ENCODE measurements at regions not wholly inside any gene's neighbourhood (a gene's known extent, or its start where the extent isn't known, plus 50 kb on each side); places are given as distances from the start of the nearest gene placed in this dataset.

DNA sequence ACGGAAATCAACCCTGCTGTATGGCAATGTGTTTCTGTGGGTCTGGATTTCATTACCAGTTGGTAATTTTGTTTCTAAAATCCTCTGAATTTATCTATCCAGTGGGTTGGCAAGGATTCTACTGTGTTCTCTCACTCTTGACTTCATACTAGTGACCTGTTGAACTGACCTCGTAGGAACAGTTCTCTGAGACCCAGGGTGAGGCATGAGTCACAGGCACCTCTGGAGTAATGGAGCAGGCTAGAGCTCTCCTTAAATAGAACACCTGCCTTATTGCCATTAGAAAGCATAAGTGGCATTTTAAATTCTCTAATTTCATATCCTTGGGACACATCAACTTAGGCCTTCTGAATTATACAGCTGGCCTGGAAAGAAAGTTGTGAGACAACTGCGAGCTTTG lies 258.3 kb upstream of the NAV3 start:
- DNase-seq (ENCODE audit: low read depth in 2 of 2) = no peak

DNA sequence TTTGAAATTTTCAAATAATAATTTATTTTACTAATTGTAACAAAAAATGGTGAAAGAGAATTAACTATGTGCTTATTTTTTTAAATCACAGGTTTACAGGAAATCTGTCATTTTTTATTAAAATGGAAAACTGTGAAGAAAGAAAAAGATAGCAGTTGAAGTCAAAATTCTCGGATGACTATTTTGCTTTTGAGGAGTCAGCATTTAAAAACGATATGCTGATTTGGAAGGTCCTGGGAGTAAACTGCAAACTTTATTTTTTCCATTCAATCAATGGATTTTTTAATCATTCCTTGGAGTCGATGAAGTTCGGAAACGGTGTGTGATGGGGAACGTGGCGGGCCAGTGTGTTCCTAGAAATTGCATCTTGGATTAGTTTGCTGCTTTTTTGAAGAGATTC lies 258.9 kb upstream of the NAV3 start:
- no peak for DNase-seq (ENCODE audit: low read depth in 2 of 2)

DNA sequence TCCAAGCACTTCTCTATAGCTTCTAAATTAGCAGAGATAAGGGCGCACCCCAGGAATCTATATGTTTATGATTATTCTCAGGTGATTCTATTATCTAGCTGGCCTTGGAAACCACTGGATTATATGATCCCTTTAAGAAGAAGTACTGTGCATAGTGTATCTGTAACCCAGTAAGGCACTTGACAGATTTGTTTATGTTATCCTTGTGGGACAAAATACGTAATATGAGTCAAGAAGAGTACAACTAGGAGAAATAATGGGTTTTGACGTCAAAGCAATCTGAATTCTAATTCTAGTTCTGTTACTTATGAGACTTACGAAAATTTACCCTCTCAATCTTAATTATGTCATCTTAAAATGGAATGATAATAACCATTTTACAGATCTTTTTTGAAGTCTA lies 259.6 kb upstream of the NAV3 start:
- no peak for DNase-seq (ENCODE audit: low read depth in 2 of 2)

DNA sequence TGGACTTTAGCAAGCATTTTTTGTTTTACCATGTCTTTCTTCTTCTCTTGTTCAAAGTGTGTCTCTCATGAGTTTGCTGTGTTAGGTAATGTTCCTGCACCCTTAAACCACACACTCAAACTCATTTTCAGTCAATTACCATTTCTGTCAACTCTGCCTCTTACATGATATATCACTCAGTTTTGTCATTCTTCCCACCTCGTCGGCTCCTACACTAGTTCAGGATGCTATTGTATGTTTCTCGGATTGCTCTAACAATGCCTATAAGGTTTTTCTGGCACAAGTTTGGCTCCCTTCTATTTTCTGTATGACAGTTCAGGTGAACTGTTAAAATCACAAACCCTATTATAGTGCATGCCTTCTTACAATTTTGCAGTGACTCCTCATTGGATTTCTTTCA lies 260.8 kb upstream of the NAV3 start:
- DNase-seq (ENCODE audit: low read depth in 2 of 2) = no peak

DNA sequence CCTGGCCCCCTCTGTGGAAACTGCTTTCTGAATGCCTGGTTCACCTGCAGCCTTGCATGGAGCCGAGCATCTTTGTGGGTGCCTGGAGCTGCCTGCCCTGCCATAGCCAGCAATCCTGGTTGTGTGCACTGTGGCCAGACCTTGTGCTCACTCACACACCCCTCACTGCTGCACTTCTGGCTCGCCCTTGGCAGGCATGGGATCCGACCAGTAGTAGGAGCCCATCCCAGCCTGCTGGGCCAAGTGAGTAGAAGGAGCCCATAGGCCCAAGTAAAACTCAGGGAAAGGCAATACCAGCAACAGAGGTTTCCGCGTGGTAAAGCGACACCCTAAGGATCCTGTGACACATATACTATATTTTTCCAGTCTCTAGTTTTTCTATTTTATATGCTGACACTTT lies 270.0 kb upstream of the NAV3 start:
- no peak for DNase-seq (ENCODE audit: low read depth in 2 of 2)

DNA sequence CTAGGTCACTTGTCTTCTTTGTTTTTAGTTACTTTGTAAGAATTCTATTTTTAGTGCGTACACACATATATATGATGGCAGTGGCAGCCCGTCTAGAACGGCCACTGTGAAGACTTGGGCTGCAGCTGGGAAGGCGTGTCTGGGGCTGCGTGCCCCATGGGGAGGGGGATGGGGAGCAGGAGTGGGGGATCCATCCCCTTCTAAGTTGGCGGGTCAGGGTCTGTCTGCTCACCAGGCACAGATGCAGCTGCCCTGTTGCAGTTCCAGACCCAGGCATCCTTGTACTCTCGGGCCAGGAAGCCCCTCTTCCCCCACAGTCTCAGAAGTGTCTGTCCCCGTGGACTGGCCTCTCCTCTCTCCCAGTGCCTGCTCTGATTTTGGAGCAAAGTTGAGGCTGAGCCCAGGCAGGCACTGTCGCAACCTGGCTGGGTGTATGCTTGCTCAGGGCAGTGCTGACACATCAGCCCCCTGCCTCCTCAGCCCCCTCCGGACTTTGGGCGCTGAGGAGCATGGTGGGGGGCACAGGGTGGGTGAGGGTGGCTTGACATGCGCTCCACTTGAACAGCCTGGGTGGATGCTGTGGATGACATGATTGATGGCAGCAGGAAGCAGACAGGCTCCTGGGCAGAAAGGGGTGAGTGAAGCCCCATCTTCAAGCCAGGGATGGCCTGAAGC lies 271.2 kb upstream of the NAV3 start:
- no peak for DNase-seq (ENCODE audit: low read depth in 2 of 2)

DNA sequence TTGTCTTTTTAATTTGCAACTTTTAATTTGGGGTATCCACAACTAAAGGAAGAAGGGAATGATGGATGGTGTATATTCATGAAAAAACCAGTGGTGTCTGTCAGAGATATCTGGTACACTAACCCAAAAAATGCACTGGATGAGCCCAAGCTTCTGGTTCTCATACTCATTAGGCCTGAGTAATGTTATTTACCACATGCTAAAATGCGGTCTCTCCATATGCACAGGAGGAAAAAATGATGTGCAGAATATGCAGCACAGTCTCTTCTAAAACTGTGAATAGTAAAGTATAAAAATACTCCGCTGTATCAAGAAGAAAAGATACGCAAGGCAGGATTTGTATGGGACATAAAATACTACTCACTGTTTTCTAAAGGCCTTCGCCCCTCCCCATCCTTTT lies 275.6 kb upstream of the NAV3 start:
- no peak for DNase-seq (ENCODE audit: low read depth in 2 of 2)

DNA sequence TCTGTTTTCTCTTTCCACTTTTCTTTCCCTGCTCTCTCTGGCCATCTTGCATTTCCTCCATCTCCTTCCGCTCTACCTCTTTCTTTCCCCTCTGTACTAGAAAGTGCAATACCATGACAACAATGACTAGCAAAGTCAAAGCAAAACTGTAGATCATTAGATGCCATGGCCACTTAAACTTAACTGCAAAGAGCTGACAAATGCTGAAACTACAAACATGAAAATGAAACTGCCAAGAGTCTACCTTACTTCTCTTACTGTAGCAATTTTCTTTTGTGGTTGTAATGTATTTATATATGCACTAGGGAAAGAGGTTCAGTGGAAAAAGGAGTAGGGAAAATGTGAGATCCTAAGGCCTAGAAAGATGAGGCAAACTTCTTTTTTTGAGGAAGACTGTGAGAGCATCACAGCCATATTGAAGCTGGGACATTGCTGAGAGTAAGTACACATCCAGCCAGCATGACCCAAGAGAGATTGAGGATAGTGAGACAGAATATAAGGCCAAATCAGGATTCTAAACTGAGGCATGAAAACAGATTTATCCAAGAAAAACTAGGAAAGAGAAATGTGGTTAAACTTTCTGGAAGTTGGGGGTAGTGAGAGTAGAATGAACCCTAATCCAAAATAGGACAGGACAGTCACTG lies 276.6 kb upstream of the NAV3 start:
- DNase-seq (ENCODE audit: low read depth in 2 of 2) = no peak

DNA sequence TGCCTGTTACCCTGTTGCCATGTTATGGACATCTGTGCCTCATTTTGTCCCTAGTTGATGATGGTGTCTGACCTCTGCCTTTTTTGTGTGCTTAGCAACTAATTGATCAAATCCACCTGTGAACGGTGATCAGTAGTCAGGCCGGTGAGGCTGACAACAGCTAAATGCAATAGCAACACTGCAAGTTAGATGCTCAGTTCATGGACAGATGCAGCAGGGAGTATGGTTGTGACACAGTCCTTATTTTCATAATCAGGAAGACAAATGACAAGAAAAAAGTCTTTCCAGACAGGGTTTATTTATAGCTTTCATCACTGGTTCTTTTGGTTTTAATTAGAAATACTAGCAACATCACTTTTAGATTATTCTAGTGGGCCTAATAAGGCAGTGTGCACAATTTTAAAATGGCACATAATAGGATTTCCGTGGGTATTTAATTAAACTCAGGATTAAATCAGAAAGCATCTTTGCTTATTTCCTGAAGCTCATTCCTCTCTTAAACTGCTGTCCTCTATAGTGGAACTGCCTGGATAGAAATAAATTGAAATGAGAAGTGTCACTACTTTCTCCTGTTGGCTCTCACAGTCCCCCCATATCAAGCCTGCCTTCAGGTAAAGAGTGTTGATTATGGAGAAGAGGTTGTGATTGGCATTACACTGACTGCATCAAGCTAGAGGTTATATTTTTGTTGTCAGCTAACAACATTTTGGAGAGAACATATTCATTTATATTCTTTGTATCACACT lies 281.1 kb upstream of the NAV3 start:
- DNase-seq (ENCODE audit: low read depth in 2 of 2) = no peak

DNA sequence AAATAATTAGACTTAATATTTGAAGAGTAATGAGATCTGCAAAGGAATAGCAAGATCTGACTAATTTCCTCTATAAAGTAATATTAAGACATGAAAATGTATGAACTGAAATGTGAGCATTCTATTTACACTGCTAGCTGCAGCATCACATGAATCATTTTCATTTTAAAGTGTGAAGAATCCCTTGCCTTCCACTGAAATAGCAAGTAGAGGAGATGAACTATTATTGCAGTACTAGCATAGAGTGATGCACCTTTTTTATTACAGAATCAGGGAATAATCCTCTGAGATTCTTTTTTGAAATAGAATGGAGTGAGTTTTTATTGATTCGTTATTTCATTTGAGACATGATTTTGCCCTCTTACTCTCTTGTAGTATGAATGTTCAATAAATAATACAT lies 281.9 kb upstream of the NAV3 start:
- DNase-seq (ENCODE audit: low read depth in 2 of 2) = no peak

DNA sequence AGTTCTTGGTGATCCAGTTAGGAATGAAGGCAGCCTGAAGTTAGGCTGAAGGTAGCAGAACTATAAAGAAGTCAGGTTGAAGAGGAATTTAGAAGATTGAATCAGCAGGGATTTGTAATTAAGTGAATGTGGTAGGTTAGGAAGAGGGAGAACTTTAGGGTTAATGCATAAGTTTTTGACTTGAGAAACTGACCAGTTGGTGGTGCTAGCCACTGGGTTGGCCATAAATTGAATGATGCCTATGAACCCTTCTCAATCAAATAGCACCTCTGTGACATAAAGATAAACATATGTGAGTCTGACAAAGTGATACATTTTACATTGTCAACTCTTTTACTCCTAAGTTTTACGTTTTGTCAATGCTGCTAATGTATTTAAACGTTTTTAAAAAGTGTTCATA lies 290.6 kb upstream of the NAV3 start:
- DNase-seq (ENCODE audit: low read depth in 2 of 2) = no peak

DNA sequence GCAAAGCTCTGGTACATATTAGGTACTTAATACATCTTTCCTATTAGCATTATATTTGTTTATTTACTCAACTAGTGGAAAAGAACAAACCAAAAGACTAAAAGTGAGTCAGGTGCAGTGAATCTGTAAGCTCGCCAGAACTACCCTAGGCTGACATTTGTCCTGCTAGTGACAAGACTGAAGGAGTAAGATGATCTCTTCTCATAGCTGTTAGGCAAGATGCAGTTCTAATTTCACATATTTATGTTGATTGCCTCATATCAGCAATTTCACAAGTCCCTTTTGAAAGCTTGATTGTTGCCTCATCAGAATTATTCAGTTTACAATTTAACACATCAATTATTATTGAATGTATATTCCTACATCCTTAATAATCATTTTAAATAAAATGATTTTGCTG lies 293.0 kb upstream of the NAV3 start:
- no peak for DNase-seq (ENCODE audit: low read depth in 2 of 2)

DNA sequence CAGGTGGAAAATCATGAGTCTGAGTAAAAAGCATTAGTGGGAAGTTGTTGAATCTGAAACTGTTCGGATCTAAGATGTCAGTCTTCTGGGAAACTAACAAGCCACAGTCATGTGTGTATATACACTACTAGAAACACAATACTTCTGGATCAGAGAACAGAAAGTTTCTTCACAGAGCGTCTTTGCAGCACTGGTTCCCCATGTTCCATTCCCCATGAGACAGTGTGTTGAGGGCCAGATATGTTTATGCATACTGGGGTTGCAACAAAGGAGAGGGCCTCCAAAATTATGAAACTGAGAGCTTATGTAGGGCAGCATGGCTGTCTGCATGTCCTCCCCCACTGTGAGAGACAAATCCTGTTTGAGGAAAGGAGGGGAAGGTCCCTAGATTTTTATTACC lies 295.0 kb upstream of the NAV3 start:
- DNase-seq (ENCODE audit: low read depth in 2 of 2) = no peak

DNA sequence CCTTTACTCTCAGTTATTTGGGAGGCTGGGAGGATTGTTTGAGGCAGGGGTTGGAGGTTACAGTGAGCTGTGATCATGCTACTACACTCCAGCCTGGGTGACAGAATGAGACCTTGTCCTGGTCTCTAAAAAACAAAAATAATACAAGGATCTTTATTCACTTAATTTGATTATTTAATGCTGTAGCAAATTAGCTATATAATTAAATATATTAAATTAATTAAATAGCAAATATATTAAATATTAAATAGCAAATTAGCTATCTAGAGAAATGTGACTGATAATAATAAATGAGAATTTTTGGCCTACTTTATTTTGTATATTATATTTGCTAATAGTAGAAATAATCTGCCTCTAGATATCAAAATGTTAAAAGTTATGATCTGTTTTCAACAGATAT lies 298.8 kb upstream of the NAV3 start:
- no peak for DNase-seq (ENCODE audit: low read depth in 2 of 2)

DNA sequence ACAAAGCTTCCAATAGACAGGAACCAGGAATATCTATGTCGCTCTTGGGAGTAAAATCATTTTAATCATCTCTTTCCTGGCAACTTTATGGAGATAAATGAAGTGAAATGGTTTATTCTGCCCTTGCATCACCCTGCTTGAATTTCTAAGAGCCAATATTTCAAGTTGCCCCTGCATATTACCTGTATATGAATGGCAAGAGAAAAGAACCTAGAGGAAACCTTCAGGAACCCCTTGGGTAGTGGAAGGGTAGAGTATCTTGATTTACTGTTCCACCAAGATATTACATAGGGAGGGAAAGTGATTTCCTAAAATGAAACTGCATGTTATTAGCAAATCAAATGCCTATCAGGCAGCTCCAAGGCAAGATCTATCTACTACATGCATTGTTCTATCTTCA lies 308.4 kb upstream of the NAV3 start:
- DNase-seq (ENCODE audit: low read depth in 2 of 2) = no peak

DNA sequence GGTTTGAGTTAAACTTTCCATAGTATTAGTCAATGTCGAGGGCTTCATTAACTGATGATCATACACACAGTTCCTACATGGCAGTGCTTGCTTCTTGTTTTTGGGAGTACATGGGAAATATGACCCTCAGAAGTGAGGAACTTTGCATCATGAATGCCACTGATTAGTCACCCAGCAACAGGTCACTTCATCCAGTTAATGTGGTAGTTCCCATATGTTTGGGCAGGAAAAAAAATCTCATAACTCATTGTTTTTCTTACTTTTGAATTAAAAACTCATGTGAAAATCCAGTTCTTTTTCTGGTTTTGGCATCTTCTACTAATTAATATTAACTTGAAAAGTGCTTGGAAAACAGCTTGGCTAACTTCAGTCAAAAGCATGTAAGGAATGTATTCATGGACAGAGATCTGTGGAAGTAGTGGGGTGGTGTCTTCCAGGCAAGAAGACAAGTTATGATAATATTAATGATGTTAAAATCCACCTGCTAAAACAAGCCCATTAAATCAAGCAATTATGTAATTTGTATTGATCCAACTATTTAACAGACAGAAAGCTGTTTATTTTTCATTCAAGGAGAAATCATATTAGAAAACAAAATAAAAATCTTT lies 309.1 kb upstream of the NAV3 start:
- DNase-seq (ENCODE audit: low read depth in 2 of 2) = peak; percentile 30 to 33

DNA sequence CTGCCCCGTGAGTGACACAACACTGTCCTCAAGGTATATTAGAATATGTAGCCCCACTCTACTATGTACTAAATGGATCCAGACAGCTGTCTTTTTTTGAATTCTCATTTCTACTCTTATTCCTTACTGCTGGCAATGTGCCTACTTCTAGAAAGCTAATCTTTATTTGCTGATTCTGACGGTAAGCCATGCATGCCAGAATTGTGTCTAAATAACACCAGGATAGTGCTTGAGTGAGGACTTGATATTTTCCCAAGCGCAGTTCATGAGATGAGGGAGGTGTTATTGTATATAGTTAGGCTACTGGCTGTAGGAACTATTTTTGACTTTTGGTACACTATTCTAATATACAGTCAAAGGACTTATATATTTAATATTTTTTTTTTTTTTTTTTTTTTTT lies 316.2 kb upstream of the NAV3 start:
- no peak for DNase-seq (ENCODE audit: low read depth in 2 of 2)

DNA sequence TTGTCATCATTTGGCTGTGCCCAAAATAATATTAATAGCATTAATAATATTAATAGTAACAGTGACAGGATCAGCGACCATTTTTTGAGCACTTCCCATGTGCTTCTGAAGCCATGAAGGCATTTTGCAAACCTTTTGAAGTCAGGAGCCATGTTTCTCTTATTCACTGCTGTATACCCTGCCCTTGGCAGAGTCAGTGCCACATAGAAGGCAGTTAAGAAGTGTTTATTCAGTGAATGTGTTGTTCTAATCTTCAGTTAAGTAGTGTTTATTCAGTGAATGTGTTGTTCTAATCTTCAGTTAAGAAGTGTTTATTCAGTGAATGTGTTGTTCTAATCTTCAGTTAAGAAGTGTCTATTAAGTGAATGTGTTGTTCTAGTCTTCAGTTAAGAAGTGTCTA lies 319.7 kb upstream of the NAV3 start:
- DNase-seq (ENCODE audit: low read depth in 2 of 2) = no peak

DNA sequence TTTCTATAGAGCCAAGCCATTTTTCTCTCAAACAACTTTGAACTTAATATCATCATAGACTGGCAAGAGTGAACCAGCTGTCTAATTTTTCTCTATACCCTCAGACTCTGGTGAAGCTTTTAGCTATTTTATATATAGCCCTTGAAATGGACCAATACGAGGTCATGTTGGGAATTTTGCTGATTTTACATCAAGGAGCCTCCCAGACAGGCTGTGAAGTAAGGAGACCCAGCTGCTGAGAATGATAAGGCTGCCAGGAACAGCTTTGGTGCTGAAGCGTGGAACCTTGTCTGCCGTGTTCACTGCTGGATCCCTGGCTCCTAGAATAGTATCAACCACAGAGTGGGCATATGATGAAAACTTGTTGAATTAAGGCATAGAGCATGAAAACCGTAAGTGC lies 326.2 kb upstream of the NAV3 start:
- DNase-seq (ENCODE audit: low read depth in 2 of 2) = no peak

DNA sequence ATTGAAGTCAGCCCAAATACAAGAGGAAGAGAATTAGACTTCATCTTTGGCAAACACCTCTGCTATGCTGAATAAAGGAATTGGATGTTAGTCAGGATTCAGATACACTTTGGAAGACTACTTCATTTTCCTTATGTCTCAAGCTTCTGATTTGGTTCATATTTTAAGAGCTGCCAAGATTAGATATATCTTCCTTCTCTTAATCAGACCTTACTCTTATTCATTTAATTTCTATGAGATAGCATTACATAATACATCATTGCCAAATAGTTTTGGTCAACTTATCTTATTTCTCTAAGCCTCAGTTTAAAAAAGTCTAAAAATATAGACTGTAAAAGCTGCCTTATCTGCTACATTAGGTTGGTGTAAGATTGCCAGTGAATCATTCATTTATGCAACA lies 330.6 kb upstream of the NAV3 start:
- DNase-seq (ENCODE audit: low read depth in 2 of 2) = no peak

DNA sequence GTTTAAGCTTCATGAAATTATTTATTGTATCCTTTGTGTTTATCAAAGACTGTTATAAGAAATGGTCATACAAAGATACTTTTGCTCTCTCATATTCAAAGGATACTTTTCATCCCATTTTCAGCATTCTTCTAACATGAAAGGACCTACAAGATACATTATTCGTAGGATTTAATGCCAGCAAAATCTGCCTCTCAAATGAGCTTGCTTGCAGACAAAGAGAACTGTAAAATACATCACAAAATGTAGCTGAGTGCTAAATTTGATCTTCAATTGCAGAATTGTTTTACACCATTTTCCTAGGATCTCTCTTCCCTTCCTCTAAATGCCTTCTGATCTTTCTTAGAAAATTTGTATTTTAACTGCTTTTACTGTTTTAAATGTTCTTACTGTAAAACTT lies 333.0 kb upstream of the NAV3 start:
- no peak for DNase-seq (ENCODE audit: low read depth in 2 of 2)

DNA sequence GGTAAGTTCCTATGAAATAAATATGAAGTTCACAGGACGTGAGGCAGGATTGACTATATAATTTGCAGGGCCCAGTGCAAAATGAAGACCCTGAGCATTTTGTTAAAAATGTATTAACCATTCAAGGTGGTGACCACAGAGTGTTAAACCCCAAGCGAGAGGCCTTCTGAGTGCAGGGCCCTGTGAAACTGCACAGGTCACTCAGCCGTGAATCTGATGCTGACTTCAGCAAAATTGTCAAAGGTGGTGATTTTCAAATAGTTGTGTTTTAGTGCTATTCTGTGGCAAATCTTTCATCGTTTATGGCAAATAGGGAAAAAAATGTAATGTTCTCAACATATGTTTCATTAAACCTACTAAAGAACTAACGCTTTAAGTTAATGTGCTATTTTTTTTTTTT lies 334.0 kb upstream of the NAV3 start:
- no peak for DNase-seq (ENCODE audit: low read depth in 2 of 2)

DNA sequence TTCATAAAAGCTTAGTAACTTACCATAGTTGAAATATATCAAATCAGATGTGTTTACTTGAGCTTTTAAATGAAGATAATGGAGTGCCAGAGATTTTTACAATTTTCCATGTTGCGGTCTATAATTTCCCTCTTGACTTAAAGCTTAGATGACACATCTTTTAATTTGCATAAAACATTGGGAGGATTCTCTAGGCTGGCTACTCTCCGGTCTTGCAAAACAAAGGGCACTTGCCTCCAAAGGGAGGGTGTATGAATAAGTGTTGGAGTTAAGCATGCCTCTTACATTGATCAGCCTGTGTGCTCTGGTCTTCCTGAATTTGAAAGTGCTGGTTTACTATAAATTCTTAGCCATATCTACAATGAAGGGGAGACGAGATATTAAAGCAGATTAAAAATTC lies 336.4 kb upstream of the NAV3 start:
- DNase-seq (ENCODE audit: low read depth in 2 of 2) = no peak
